Peyer's patch (tissue), 4 donors: ENCODE measurements at regions not wholly inside any gene's neighbourhood (a gene's known extent, or its start where the extent isn't known, plus 50 kb on each side); places are given as distances from the start of the nearest gene placed in this dataset.

Experiments used
- POLR2A ChIP-seq, 2 donors: fragments of 450-650 bp; IDR thresholded peaks; one replicate each; pipeline ENCODE4 v1.5.1; 2017; ENCODE audit warnings: antibody characterized with exemption in 2 of 2, mild to moderate bottlenecking in 2 of 2, moderate library complexity in 2 of 2
- TF ChIP-seq, protein P1 (sequence below), 6 experiments: fragments of 450-650 bp in 4 of 6; fragments of 200-600 bp in 2 of 6; sonication (generic) in 1 of 6; IDR thresholded peaks; one replicate each; pipeline ENCODE4 v1.5.1; 2017 to 2019; ENCODE audit warnings: antibody characterized with exemption in 6 of 6, mild to moderate bottlenecking in 3 of 6, moderate library complexity in 1 of 6

DNA sequence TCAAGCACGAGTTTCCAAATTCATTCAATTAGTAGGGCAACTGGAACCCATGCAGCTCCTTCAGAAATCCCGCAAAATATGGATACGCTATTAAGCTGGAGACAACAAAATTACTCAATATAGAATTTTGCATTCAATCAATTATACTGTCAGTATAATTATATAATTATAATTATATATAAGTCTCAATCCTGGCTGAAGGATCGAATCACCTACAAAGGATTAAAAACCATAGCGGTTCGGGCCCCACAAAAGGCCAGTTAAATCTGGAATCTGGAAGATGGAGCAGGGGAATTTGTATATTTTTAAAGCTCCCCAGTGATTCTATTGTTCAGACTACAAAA, 55.7 kb downstream of the FHIP2A start:
- TF ChIP-seq, protein P1, sequence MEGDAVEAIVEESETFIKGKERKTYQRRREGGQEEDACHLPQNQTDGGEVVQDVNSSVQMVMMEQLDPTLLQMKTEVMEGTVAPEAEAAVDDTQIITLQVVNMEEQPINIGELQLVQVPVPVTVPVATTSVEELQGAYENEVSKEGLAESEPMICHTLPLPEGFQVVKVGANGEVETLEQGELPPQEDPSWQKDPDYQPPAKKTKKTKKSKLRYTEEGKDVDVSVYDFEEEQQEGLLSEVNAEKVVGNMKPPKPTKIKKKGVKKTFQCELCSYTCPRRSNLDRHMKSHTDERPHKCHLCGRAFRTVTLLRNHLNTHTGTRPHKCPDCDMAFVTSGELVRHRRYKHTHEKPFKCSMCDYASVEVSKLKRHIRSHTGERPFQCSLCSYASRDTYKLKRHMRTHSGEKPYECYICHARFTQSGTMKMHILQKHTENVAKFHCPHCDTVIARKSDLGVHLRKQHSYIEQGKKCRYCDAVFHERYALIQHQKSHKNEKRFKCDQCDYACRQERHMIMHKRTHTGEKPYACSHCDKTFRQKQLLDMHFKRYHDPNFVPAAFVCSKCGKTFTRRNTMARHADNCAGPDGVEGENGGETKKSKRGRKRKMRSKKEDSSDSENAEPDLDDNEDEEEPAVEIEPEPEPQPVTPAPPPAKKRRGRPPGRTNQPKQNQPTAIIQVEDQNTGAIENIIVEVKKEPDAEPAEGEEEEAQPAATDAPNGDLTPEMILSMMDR (IDR thresholded peaks at IDR 0.05) = no peak
- TF ChIP-seq POLR2A (IDR thresholded peaks at IDR 0.05) = no peak
